Mucosa of descending colon (tissue), 3 donors: ENCODE measurements at regions not wholly inside any gene's neighbourhood (a gene's known extent, or its start where the extent isn't known, plus 50 kb on each side); places are given as distances from the start of the nearest gene placed in this dataset.

Experiments used
- ATAC-seq: fragments of 200-7000 bp; cut with Tn5 transposase; one replicate; pipeline ENCODE4 v1.9.1; 2020; ENCODE audit warnings: mild to moderate bottlenecking, moderate library complexity
- DNase-seq, 3 donors: peaks; one replicate each; pipeline ENCODE4 v3.0.0-alpha.2; 2020
- H3K36me3 ChIP-seq: fragments of 200-600 bp; one replicate; pipeline ENCODE4 v1.8.0; 2021; ENCODE audit warnings: low read depth, mild to moderate bottlenecking
- H3K4me1 ChIP-seq: fragments of 200-600 bp; one replicate; pipeline ENCODE4 v1.8.0; 2021; ENCODE audit warnings: low read depth, mild to moderate bottlenecking
- H3K4me3 ChIP-seq: fragments of 200-600 bp; one replicate; pipeline ENCODE4 v1.8.0; 2021; ENCODE audit warnings: mild to moderate bottlenecking
- H3K9me3 ChIP-seq: fragments of 200-600 bp; one replicate; pipeline ENCODE4 v1.8.0; 2021; ENCODE audit warnings: mild to moderate bottlenecking
- intact Hi-C, 2 donors: fragments of 100-400 bp; cut with DNase I in 1 of 2; cut with micrococcal nuclease in 1 of 2; formaldehyde crosslinking; loops; one replicate each; pipeline versions ENCODE4 v1.11.0 to v1.11.1; 2022; cut with DNase I, micrococcal nuclease
- TF ChIP-seq, protein P1 (sequence below): fragments of 200-600 bp; IDR thresholded peaks from one replicate; pipeline ENCODE4 v1.8.0; 2022; ENCODE audit warnings: antibody characterized with exemption, mild to moderate bottlenecking
- donor health status: DM: no; HTN: no; CAD: no; lungs with moderate emphysema.
- donor health status: DM: no; HTN: no; CAD: no.
- donor health status: DM: no; HTN: yes; CAD: no.

DNA sequence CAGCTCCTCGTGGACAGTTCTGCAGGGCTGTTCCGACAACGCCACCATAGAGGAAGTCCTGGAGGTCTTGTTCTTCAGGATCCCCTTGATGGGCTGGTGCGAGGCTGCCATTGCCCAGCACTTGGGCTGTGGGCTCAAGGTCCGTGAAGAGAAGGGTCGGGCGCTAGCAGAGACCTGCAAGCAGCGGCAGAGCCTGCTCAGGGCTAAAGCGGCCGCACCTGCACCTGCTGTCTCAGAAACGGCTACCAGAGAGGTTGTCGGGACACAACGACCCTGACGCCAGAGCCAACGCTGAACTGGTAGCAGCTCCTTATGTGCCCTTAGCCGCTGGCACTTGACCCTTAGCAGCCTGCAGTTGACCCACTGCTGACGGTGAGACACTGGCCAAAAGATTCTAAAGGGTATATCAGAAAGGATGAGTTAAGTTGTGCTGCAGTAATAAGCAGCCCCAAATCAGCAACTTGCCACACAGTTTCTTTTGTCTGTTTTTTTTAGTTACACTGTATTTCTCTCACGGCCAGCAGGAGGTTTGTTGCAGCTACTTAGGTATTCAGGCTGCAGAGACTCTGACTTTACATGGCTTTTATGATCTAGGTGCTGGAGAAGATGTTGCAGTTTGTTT, 55.5 kb upstream of the ST6GAL2 start:
- intact Hi-C loops = no loop called here
- no peak overlapping the region for H3K4me3 ChIP-seq
- no peak for ATAC-seq
- no peaks in the 10 kb centered on the region for H3K4me1 ChIP-seq
- no peaks in the 10 kb centered on the region for H3K36me3 ChIP-seq
- TF ChIP-seq, protein P1, sequence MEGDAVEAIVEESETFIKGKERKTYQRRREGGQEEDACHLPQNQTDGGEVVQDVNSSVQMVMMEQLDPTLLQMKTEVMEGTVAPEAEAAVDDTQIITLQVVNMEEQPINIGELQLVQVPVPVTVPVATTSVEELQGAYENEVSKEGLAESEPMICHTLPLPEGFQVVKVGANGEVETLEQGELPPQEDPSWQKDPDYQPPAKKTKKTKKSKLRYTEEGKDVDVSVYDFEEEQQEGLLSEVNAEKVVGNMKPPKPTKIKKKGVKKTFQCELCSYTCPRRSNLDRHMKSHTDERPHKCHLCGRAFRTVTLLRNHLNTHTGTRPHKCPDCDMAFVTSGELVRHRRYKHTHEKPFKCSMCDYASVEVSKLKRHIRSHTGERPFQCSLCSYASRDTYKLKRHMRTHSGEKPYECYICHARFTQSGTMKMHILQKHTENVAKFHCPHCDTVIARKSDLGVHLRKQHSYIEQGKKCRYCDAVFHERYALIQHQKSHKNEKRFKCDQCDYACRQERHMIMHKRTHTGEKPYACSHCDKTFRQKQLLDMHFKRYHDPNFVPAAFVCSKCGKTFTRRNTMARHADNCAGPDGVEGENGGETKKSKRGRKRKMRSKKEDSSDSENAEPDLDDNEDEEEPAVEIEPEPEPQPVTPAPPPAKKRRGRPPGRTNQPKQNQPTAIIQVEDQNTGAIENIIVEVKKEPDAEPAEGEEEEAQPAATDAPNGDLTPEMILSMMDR = no peak
- DNase-seq = no peak
- no peaks in the 10 kb centered on the region for H3K9me3 ChIP-seq

DNA sequence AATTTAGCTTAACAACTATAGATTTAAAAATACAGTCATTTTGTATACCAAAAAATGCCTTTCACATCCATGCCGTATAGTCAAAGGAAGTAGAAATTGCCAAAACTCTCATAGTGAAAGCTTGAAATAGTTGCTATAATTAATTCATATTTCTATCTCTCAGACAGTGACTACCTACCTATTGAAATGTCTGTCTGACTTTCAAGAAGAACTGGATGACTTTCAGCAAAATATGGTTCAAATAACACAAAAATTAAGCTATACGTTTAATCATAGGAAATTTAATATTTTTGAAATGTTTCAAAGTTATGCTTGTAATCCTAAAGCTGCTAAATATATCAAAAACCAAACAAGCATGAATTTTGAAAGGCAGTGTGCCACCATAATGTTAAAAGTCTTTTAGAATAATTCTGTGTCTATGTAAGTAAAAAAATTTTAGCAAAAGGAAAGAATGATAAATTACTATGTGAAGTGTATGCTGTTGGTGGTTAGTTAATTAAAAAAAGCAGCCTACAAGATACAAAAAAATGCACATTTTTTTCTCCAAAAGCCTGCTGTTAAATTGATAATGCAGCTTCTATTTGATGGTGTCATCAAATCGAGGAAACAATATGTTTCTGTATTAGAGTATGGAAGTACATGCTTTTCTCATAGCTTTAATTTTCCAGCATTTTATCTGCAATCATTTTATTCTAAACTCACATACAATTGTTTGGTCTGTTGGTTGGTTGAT, 57.7 kb upstream of the ST6GAL2 start:
- H3K4me3 ChIP-seq = no peak overlapping the region
- no peaks in the 10 kb centered on the region for H3K4me1 ChIP-seq
- intact Hi-C loops = no loop called here
- ATAC-seq = no peak
- TF ChIP-seq, protein P1 = no peak
- no peaks in the 10 kb centered on the region for H3K36me3 ChIP-seq
- no peaks in the 10 kb centered on the region for H3K9me3 ChIP-seq
- DNase-seq = no peak

DNA sequence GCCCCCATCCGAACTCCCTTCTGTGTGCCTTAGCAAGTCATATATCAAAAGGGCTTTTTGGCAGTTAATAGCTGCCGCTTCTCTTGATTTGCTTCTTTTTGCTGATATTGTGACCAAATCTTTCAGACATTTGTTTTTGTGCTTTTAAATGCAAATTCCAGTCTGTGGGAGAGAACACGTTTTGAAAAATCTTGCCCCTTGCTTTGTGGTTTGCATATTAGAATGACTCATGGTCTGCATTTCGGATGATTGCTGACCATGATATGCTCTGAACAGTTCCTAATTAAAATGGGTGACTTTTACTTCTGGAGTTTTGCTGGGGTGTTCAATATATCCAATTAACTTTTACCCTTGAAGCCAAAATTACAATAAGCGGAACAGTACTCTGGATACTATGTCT, 58.2 kb upstream of the ST6GAL2 start:
- no peaks in the 10 kb centered on the region for H3K4me1 ChIP-seq
- DNase-seq (no peak), ATAC-seq (no peak)
- no peaks in the 10 kb centered on the region for H3K9me3 ChIP-seq
- intact Hi-C loops = no loop called here
- TF ChIP-seq, protein P1 = no peak
- H3K36me3 ChIP-seq = no peaks in the 10 kb centered on the region
- no peak overlapping the region for H3K4me3 ChIP-seq

DNA sequence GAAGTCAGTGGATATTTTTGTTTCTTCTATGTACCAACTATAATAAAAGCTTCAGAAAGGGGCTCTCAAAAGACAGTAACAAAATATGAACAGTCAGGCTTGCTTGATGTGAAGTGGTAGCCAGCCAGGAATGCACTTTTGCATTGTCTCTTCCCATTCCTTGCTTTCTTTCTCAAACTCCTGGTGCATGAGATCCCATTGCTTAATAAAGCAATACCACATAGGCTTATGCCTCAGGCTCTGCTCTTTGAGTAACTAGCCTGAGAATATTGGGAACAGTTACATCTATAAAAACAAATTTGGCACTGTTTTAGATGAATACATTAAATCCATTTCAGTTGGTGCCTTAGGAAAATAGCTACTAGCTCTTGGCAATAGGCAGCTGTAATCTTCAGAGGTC, 62.6 kb upstream of the ST6GAL2 start:
- intact Hi-C loops = no loop called here
- TF ChIP-seq, protein P1 = no peak

DNA sequence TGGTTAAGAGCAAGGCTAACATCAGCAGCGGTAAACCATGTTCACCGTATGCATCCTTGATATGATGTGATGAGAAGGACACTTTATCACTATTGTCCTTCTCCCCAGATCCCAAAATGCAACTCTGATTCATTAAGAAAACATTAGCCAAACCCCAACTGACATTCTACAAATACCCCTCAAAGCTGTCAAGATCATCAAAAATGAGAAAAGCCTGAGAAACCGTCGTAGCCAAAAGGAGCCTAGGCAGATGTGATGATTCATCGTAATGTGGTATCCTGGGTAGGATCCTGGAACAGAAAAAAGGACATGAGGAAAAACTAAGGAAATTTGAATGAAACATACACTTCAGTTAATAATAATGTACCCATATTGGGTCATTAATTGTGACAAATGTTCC, 67.3 kb upstream of the ST6GAL2 start:
- Histone ChIP-seq H3K4me1 (no peaks in the 10 kb centered on the region), H3K36me3 (no peaks in the 10 kb centered on the region), H3K4me3 (no peak overlapping the region), H3K9me3 (no peaks in the 10 kb centered on the region)
- intact Hi-C loops = no loop called here
- DNase-seq (no peak), ATAC-seq (no peak)
- TF ChIP-seq, protein P1 = no peak

More for the DNA sequence above, 62.6 kb upstream of the ST6GAL2 start:
- H3K4me3 ChIP-seq = no peak overlapping the region
- DNase-seq (no peak), ATAC-seq (no peak)
- H3K4me1 ChIP-seq = no peaks in the 10 kb centered on the region
- no peaks in the 10 kb centered on the region for H3K36me3 ChIP-seq
- no peaks in the 10 kb centered on the region for H3K9me3 ChIP-seq
